LHCN-M2 (cell line): ENCODE measurements at regions not wholly inside any gene's neighbourhood (a gene's known extent, or its start where the extent isn't known, plus 50 kb on each side); places are given as distances from the start of the nearest gene placed in this dataset.
"Not testable (repeated sequence)": the region's sequence is repeated elsewhere in the genome, so short reads cannot be mapped to it uniquely, and the experiment has no call there.

Experiments
- DNase-seq: peaks from one replicate; pipeline ENCODE4 v3.0.0-alpha.2; 2012; ENCODE audit warnings: low read depth

- no peak for DNase-seq
These were observed 141.2 kb downstream of the LRRC3B start for GRCh38 chr3:26763723-26764122.

GRCh38 chr3:26766031-26766430 is 143.5 kb downstream of the LRRC3B start:
- DNase-seq = no peak

- no peak for DNase-seq
These were observed 145.6 kb downstream of the LRRC3B start for GRCh38 chr3:26768068-26768651.

- no peak for DNase-seq
These were observed 177.2 kb downstream of the LRRC3B start for GRCh38 chr3:26799679-26800317.

GRCh38 chr3:26807272-26807671 is 184.7 kb downstream of the LRRC3B start:
- DNase-seq = no peak

- DNase-seq = no peak
These were observed 202.9 kb downstream of the LRRC3B start for GRCh38 chr3:26825454-26825853.

- no peak for DNase-seq
These were observed 204.6 kb downstream of the LRRC3B start for GRCh38 chr3:26827169-26827568.

- no peak for DNase-seq
These were observed 215.5 kb downstream of the LRRC3B start for GRCh38 chr3:26838026-26838425.

- DNase-seq = no peak
These were observed 216.4 kb downstream of the LRRC3B start for GRCh38 chr3:26839001-26839400.

- DNase-seq = no peak
These were observed 217.8 kb downstream of the LRRC3B start for GRCh38 chr3:26840272-26840870.

GRCh38 chr3:26845194-26845593 is 222.6 kb downstream of the LRRC3B start:
- no peak for DNase-seq

- no peak for DNase-seq
These were observed 225.1 kb downstream of the LRRC3B start for GRCh38 chr3:26847680-26848079.

- DNase-seq = no peak
These were observed 271.9 kb downstream of the LRRC3B start for GRCh38 chr3:26894443-26894842.

- DNase-seq = no peak
These were observed 292.6 kb downstream of the LRRC3B start for GRCh38 chr3:26915208-26915607.

GRCh38 chr3:26920646-26921478 is 298.3 kb downstream of the LRRC3B start:
- DNase-seq = no peak

GRCh38 chr3:26931896-26932295 is 309.3 kb downstream of the LRRC3B start:
- no peak for DNase-seq

GRCh38 chr3:26932752-26933151 is 310.2 kb downstream of the LRRC3B start:
- DNase-seq = no peak

- DNase-seq = not testable (repeated sequence)
These were observed 322.9 kb downstream of the LRRC3B start for GRCh38 chr3:26945480-26945879.

- no peak for DNase-seq
These were observed 337.8 kb downstream of the LRRC3B start for GRCh38 chr3:26960382-26960781.

GRCh38 chr3:26962492-26963360 is 340.2 kb downstream of the LRRC3B start:
- peak; percentile 10 for DNase-seq

GRCh38 chr3:26963361-26963743 is 340.8 kb downstream of the LRRC3B start:
- DNase-seq = peak; percentile 2
